CD14-positive monocyte (primary cell): ENCODE measurements at regions not wholly inside any gene's neighbourhood (a gene's known extent, or its start where the extent isn't known, plus 50 kb on each side); places are given as distances from the start of the nearest gene placed in this dataset.

ENCODE experiments used
- DNase-seq, 3 donors: peaks; one replicate each; pipeline ENCODE4 v3.0.0-alpha.2; 2011 to 2022
- H2AFZ ChIP-seq: 2 replicates; pipeline ENCODE4 v1.6.0; 2012; ENCODE audit warnings: mild to moderate bottlenecking, low read depth, low read length, inconsistent platforms; ENCODE audit not compliant: insufficient read depth, poor library complexity, severe bottlenecking
- H3K27ac ChIP-seq, 2 donors: 1 replicate in 1 of 2; 2 replicates in 1 of 2; pipeline ENCODE4 v1.5.1; 2012 to 2013; ENCODE audit warnings: low read length in 2 of 2, control low read depth in 1 of 2, inconsistent platforms in 1 of 2, low read depth in 1 of 2, mild to moderate bottlenecking in 1 of 2
- H3K27me3 ChIP-seq, 2 donors: one replicate each; pipeline versions ENCODE4 v1.6.0 to v1.6.1; 2011 to 2013; ENCODE audit warnings: low read length in 2 of 2; ENCODE audit not compliant: control insufficient read depth in 2 of 2, insufficient read depth in 2 of 2
- H3K36me3 ChIP-seq, 2 donors: replicated peaks in 1 of 2; 1 replicate in 1 of 2; 2 replicates in 1 of 2; pipeline versions ENCODE4 v1.5.1 to v1.6.1; 2012 to 2013; ENCODE audit warnings: low read length in 2 of 2, control low read depth in 1 of 2, inconsistent platforms in 1 of 2, mild to moderate bottlenecking in 1 of 2; ENCODE audit not compliant: insufficient read depth in 2 of 2, control insufficient read depth in 1 of 2
- H3K4me1 ChIP-seq, 2 donors: 1 replicate in 1 of 2; 2 replicates in 1 of 2; pipeline versions ENCODE4 v1.5.1 to v1.6.1; 2012 to 2013; ENCODE audit warnings: low read length in 2 of 2, control low read depth in 1 of 2, inconsistent platforms in 1 of 2, mild to moderate bottlenecking in 1 of 2, moderate library complexity in 1 of 2; ENCODE audit not compliant: insufficient read depth in 2 of 2, control insufficient read depth in 1 of 2
- H3K4me2 ChIP-seq: replicated peaks from 2 replicates; pipeline ENCODE3; 2012; ENCODE audit warnings: low read length, moderate library complexity, mild to moderate bottlenecking; ENCODE audit not compliant: poor library complexity, severe bottlenecking; ENCODE audit errors: extremely low read depth
- H3K4me3 ChIP-seq, 3 experiments: fragments of 200-600 bp in 1 of 3; sonication (generic) in 1 of 3; replicated peaks in 1 of 3; 1 replicate in 2 of 3; 2 replicates in 1 of 3; pipeline ENCODE4 v1.5.1; 2011 to 2013; ENCODE audit warnings: low read length in 3 of 3, mild to moderate bottlenecking in 3 of 3, control low read depth in 2 of 3, low read depth in 2 of 3, inconsistent platforms in 1 of 3, moderate library complexity in 1 of 3
- H3K79me2 ChIP-seq: 2 replicates; pipeline ENCODE4 v1.6.0; 2012; ENCODE audit warnings: mild to moderate bottlenecking, control low read depth, inconsistent platforms, low read length, moderate library complexity; ENCODE audit not compliant: insufficient read depth
- H3K9ac ChIP-seq: 2 replicates; pipeline ENCODE4 v1.6.0; 2017; ENCODE audit warnings: low read length, mild to moderate bottlenecking; ENCODE audit not compliant: insufficient read depth, poor library complexity, severe bottlenecking
- H3K9me3 ChIP-seq, 2 donors: replicated peaks in 1 of 2; 1 replicate in 1 of 2; 2 replicates in 1 of 2; pipeline versions ENCODE4 v1.5.1 to v1.6.1; 2012 to 2013; ENCODE audit warnings: low read length in 2 of 2, control low read depth in 1 of 2; ENCODE audit not compliant: control insufficient read depth in 1 of 2, insufficient read depth in 1 of 2
- H4K20me1 ChIP-seq: 2 replicates; pipeline ENCODE4 v1.6.0; 2012; ENCODE audit warnings: mild to moderate bottlenecking, low read length, control low read depth, moderate library complexity; ENCODE audit not compliant: insufficient read depth
- H3K27ac Mint-ChIP-seq, 7 donors: one replicate each; pipeline ENCODE4 v1.8.0; 2020; ENCODE audit warnings: mild to moderate bottlenecking in 7 of 7, mixed read lengths in 7 of 7, moderate library complexity in 6 of 7, inconsistent platforms in 2 of 7
- H3K27me3 Mint-ChIP-seq, 3 donors: one replicate each; pipeline ENCODE4 v1.8.0; 2021 to 2022; ENCODE audit warnings: low read depth in 3 of 3, mild to moderate bottlenecking in 3 of 3, mixed read lengths in 3 of 3, moderate library complexity in 3 of 3, inconsistent platforms in 1 of 3
- H3K36me3 Mint-ChIP-seq, 2 donors: one replicate each; pipeline ENCODE4 v1.8.0; 2020; ENCODE audit warnings: mixed read lengths in 2 of 2, inconsistent platforms in 1 of 2, mild to moderate bottlenecking in 1 of 2
- H3K4me1 Mint-ChIP-seq: one replicate; pipeline ENCODE4 v1.8.0; 2020; ENCODE audit warnings: mild to moderate bottlenecking, mixed read lengths
- H3K4me3 Mint-ChIP-seq, 2 donors: one replicate each; pipeline ENCODE4 v1.8.0; 2020; ENCODE audit warnings: mild to moderate bottlenecking in 2 of 2, mixed read lengths in 2 of 2, moderate library complexity in 1 of 2
- H3K9me3 Mint-ChIP-seq, 7 donors: one replicate each; pipeline ENCODE4 v1.8.0; 2020 to 2022; ENCODE audit warnings: mixed read lengths in 7 of 7, mild to moderate bottlenecking in 6 of 7, moderate library complexity in 6 of 7, inconsistent platforms in 2 of 7
- WGBS: methylation state at CpG from one replicate; pipeline ENCODE4 v1.1.5; 2013; ENCODE audit warnings: missing lambda C conversion rate; ENCODE audit not compliant: insufficient coverage; 5-methylcytosine and 5-hydroxymethylcytosine counted together
- intact Hi-C, 2 donors: fragments of 100-400 bp; cut with micrococcal nuclease; formaldehyde crosslinking; loops; one replicate each; pipeline versions ENCODE4 v1.15.0 to v1.15.1; 2023
- TF ChIP-seq, protein P1 (sequence below): fragments of 200-600 bp; IDR thresholded peaks from one replicate; pipeline ENCODE4 v1.8.0; 2022; ENCODE audit warnings: antibody characterized with exemption, mild to moderate bottlenecking

DNA sequence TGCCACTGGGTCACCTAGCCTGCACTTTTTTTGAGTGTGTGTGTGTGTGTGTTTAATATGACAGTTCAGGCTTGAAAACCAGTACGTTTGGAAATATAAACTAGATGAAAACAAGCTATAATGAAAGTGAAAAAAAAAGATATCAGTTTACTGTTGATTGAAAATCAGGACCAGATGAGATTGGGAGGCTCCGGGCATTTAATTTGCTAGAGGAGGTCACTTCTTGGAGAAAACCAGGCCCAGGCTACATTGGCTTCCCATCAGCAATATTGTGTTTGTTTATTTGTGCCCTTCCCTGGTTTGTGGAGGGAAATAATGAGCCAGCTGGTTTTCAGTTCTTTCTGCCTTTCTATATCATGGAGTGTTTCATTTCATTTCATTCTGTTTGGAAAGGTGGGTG lies 246.6 kb upstream of the JAG1 start:
- Mint-ChIP-seq H3K27me3 (peaks cover 0 to 8% (median 0%) of the 10 kb centered on the region in 3 donors), H3K36me3 (no peaks in the 10 kb centered on the region), H3K4me1 (no peaks in the 10 kb centered on the region), H3K4me3 (no peak overlapping the region), H3K27ac (no peak overlapping the region), H3K9me3 (peaks cover 0 to 8% (median 1%) of the 10 kb centered on the region in 7 donors)
- Histone ChIP-seq H3K27me3 (no peaks in the 10 kb centered on the region), H2AFZ (no peak overlapping the region), H3K9ac (no peak overlapping the region), H3K27ac (no peak overlapping the region), H4K20me1 (no peaks in the 10 kb centered on the region), H3K4me1 (no peaks in the 10 kb centered on the region), H3K4me3 (no peak overlapping the region), H3K9me3 (no peaks in the 10 kb centered on the region), H3K36me3 (no peaks in the 10 kb centered on the region), H3K79me2 (no peaks in the 10 kb centered on the region), H3K4me2 (no peak overlapping the region)
- intact Hi-C loops = no loop called here
- WGBS = 55% methylated on average over 2 of the region's 2 CpGs
- TF ChIP-seq, protein P1, sequence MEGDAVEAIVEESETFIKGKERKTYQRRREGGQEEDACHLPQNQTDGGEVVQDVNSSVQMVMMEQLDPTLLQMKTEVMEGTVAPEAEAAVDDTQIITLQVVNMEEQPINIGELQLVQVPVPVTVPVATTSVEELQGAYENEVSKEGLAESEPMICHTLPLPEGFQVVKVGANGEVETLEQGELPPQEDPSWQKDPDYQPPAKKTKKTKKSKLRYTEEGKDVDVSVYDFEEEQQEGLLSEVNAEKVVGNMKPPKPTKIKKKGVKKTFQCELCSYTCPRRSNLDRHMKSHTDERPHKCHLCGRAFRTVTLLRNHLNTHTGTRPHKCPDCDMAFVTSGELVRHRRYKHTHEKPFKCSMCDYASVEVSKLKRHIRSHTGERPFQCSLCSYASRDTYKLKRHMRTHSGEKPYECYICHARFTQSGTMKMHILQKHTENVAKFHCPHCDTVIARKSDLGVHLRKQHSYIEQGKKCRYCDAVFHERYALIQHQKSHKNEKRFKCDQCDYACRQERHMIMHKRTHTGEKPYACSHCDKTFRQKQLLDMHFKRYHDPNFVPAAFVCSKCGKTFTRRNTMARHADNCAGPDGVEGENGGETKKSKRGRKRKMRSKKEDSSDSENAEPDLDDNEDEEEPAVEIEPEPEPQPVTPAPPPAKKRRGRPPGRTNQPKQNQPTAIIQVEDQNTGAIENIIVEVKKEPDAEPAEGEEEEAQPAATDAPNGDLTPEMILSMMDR = no peak
- no peak for DNase-seq

DNA sequence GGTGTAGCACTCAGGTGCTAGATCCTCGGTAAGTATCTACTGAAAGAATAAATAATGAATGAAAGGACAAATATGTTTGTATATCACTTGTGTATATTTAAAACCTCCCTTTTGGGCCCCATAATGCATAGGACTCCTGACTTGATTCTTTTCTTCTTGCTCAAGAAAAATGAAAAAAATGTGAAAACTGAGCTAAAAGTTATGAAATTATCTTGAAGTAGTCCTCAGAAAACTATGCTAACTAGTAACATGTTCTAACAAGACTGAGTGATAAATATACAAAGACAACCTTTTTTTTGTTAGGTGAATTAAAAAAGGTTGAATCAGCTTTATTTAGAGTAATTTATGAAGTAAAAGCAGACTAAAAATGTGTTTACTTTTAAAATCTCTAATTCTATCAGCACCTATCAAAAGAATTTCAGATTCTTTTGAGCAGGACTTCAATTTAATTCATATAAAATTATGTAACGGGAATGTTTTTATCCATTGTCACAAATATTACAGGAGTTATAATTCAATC lies 247.8 kb upstream of the JAG1 start:
- H3K9ac ChIP-seq = no peak overlapping the region
- H3K4me1 Mint-ChIP-seq = no peaks in the 10 kb centered on the region
- DNase-seq = no peak
- H3K9me3 Mint-ChIP-seq = peaks cover 0 to 7% (median 1%) of the 10 kb centered on the region in 7 donors
- H3K27ac Mint-ChIP-seq = no peak overlapping the region
- WGBS = no CpG with 5 or more reads among the region's 2 CpGs
- H3K4me1 ChIP-seq = no peaks in the 10 kb centered on the region
- no peak overlapping the region for H3K27ac ChIP-seq
- H3K4me3 ChIP-seq = no peak overlapping the region
- H3K36me3 Mint-ChIP-seq = no peaks in the 10 kb centered on the region
- H3K4me3 Mint-ChIP-seq = no peak overlapping the region
- no peaks in the 10 kb centered on the region for H3K36me3 ChIP-seq
- no peaks in the 10 kb centered on the region for H3K27me3 ChIP-seq
- H3K27me3 Mint-ChIP-seq = peaks cover 0 to 6% (median 0%) of the 10 kb centered on the region in 3 donors
- no peaks in the 10 kb centered on the region for H3K9me3 ChIP-seq
- no peaks in the 10 kb centered on the region for H4K20me1 ChIP-seq
- intact Hi-C loops = no loop called here
- TF ChIP-seq, protein P1 = no peak
- H2AFZ ChIP-seq = no peak overlapping the region
- no peaks in the 10 kb centered on the region for H3K79me2 ChIP-seq
- H3K4me2 ChIP-seq = no peak overlapping the region
